Transverse colon (tissue), 4 donors: ENCODE measurements at regions not wholly inside any gene's neighbourhood (a gene's known extent, or its start where the extent isn't known, plus 50 kb on each side); places are given as distances from the start of the nearest gene placed in this dataset.

ENCODE experiments used
- DNase-seq: peaks from one replicate; pipeline ENCODE4 v3.0.0-alpha.2; 2019
- H3K27ac ChIP-seq, 4 donors: fragments of 200-600 bp; sonication (generic); 2 replicates each; pipeline ENCODE4 v1.5.1; 2016 to 2018; ENCODE audit warnings: inconsistent platforms in 4 of 4
- H3K27me3 ChIP-seq: fragments of 200-600 bp; sonication (generic); 2 replicates; pipeline ENCODE4 v1.5.1; 2017; ENCODE audit warnings: inconsistent platforms
- H3K36me3 ChIP-seq, 4 donors: fragments of 200-600 bp; sonication (generic); 2 replicates each; pipeline ENCODE4 v1.5.1; 2017 to 2019; ENCODE audit warnings: inconsistent platforms in 4 of 4
- H3K4me1 ChIP-seq, 4 donors: fragments of 200-600 bp; sonication (generic); 2 replicates each; pipeline ENCODE4 v1.5.1; 2017 to 2020; ENCODE audit warnings: inconsistent platforms in 4 of 4
- H3K4me3 ChIP-seq, 4 donors: fragments of 200-600 bp; sonication (generic); 1 replicate in 1 of 4; 2 replicates in 3 of 4; pipeline versions ENCODE4 v1.5.1 to v1.6.1; 2017 to 2019; ENCODE audit warnings: inconsistent platforms in 4 of 4
- H3K9me3 ChIP-seq, 2 donors: fragments of 200-600 bp; sonication (generic); 2 replicates each; pipeline ENCODE4 v1.5.1; 2017 to 2019; ENCODE audit warnings: inconsistent platforms in 2 of 2
- EP300 ChIP-seq: sonication (generic); formaldehyde crosslinking; IDR thresholded peaks from one replicate; pipeline ENCODE4 v1.6.1; 2017; ENCODE audit warnings: antibody characterized with exemption, low read depth
- POLR2A ChIP-seq: fragments of 450-650 bp; IDR thresholded peaks from one replicate; pipeline ENCODE4 v1.6.1; 2016; ENCODE audit warnings: antibody characterized with exemption, mild to moderate bottlenecking, moderate library complexity
- POLR2AphosphoS5 ChIP-seq, 3 donors: sonication (generic); formaldehyde crosslinking; IDR thresholded peaks; one replicate each; pipeline ENCODE4 v1.6.1; 2016; ENCODE audit warnings: antibody characterized with exemption in 3 of 3
- WGBS, 2 donors: methylation state at CpG; one replicate each; pipeline ENCODE4 v1.1.5; 2018; ENCODE audit warnings: low coverage in 1 of 2; 5-methylcytosine and 5-hydroxymethylcytosine counted together
- in situ Hi-C, 4 donors: fragments of 200-750 bp; cut with MboI; loops; one replicate each; pipeline versions ENCODE4 v1.15.0 to v1.15.1; 2017; ENCODE audit warnings: low sequenced_read_pairs in 3 of 4, low pct_ligation_motif_present in 1 of 4, low pct_unique_long_range_greater_than_20kb in 1 of 4
- intact Hi-C: fragments of 100-400 bp; cut with DNase I; formaldehyde crosslinking; loops from one replicate; pipeline ENCODE4 v1.15.1; 2023; ENCODE audit warnings: low total_unique reads
- TF ChIP-seq, protein P1 (sequence below), 5 experiments: fragments of 200-600 bp in 3 of 5; fragments of 450-650 bp in 2 of 5; sonication (generic) in 3 of 5; IDR thresholded peaks; 1 replicate in 2 of 5; 2 replicates in 3 of 5; pipeline ENCODE4 v1.5.1; 2016 to 2017; ENCODE audit warnings: antibody characterized with exemption in 5 of 5, inconsistent platforms in 3 of 5, mild to moderate bottlenecking in 2 of 5, moderate library complexity in 1 of 5

DNA sequence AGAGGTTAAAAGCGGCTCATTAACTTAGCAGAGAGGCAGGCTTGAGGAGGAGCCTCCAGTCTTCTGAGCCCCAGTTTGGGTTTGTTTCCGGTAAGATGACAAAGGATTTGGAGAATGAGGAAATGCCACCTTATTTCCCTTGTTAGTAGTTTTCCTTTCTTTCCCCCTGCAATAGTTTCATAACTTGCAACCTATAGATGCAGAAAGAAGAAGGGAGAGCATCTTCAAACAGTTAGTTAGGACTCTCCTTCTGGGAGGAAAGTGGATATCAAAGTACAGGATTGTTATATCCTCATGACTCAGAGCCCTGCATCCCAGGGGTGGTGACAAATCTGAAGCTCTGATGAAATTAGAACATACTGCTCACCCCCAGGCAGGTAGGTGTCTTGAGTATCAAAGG is 180.7 kb upstream of the SLC38A2 start:
- no peak overlapping the region for H3K4me3 ChIP-seq
- in situ Hi-C loops (no loop called here), intact Hi-C loops (no loop called here)
- no peaks in the 10 kb centered on the region for H3K36me3 ChIP-seq
- H3K27me3 ChIP-seq: no peaks in the 10 kb centered on the region
- TF ChIP-seq EP300 (no peak), POLR2AphosphoS5 (IDR thresholded peaks at IDR 0.05) (no peak), POLR2A (no peak)
- TF ChIP-seq, protein P1, sequence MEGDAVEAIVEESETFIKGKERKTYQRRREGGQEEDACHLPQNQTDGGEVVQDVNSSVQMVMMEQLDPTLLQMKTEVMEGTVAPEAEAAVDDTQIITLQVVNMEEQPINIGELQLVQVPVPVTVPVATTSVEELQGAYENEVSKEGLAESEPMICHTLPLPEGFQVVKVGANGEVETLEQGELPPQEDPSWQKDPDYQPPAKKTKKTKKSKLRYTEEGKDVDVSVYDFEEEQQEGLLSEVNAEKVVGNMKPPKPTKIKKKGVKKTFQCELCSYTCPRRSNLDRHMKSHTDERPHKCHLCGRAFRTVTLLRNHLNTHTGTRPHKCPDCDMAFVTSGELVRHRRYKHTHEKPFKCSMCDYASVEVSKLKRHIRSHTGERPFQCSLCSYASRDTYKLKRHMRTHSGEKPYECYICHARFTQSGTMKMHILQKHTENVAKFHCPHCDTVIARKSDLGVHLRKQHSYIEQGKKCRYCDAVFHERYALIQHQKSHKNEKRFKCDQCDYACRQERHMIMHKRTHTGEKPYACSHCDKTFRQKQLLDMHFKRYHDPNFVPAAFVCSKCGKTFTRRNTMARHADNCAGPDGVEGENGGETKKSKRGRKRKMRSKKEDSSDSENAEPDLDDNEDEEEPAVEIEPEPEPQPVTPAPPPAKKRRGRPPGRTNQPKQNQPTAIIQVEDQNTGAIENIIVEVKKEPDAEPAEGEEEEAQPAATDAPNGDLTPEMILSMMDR (IDR thresholded peaks at IDR 0.05): no peak
- 98% methylated on average over 2 of the region's 2 CpGs; no CpG with 5 or more reads in 1 of the 2 donors for WGBS, 2 donors
- no peaks in the 10 kb centered on the region for H3K9me3 ChIP-seq
- peaks cover 0 to 11% (median 0%) of the 10 kb centered on the region in 4 donors for H3K4me1 ChIP-seq
- no peak overlapping the region for H3K27ac ChIP-seq
- no peak for DNase-seq

DNA sequence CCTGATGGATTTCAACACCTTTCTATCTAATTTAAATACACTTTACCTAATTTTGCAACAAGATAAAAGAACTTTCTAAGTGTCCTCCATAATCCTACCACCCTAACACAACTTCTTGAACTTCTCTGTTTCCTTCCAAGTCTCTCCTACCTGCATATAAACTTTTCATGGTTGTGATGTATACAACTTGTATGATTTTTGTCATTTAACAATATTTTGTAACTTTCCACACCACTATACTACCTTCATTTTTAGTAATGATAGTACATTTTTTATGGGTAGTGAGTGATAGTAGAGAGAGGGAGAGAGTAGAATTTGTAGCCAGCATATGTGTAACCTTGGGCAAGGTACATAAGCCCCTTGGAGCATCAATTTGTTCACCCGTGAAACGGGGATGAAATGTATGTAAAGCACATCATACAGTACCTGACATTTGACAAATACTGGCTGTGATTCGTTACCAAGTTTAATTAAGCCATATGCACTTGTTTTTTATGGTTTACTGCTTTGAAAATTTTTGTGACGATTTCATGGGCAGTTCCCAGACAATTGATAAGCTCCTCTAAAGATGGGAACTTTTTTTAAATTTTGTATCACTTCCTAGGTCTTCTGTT is 177.8 kb upstream of the SLC38A2 start:
- DNase-seq: no peak
- Histone ChIP-seq H3K27ac (no peak overlapping the region), H3K36me3 (no peaks in the 10 kb centered on the region), H3K4me3 (no peak overlapping the region), H3K4me1 (peaks cover 0 to 2% (median 0%) of the 10 kb centered on the region in 4 donors), H3K9me3 (no peaks in the 10 kb centered on the region), H3K27me3 (no peaks in the 10 kb centered on the region)
- no peak for TF ChIP-seq EP300
- WGBS, 2 donors: 95 to 96% methylated on average over 4 of the region's 4 CpGs
- in situ Hi-C loops (no loop called here), intact Hi-C loops (no loop called here)

- H3K4me3 ChIP-seq: no peak overlapping the region
- intact Hi-C loops: no loop called here
- no peaks in the 10 kb centered on the region for H3K4me1 ChIP-seq
- TF ChIP-seq, protein P1 (IDR thresholded peaks at IDR 0.05): no peak
- TF ChIP-seq POLR2AphosphoS5 (IDR thresholded peaks at IDR 0.05) (no peak), POLR2A (no peak), EP300 (no peak)
- H3K9me3 ChIP-seq: no peaks in the 10 kb centered on the region
- H3K27ac ChIP-seq: no peak overlapping the region
- WGBS, 2 donors: 63 to 77% methylated on average over 5 to 7 of the region's 7 CpGs
- no peaks in the 10 kb centered on the region for H3K27me3 ChIP-seq
- H3K36me3 ChIP-seq: no peaks in the 10 kb centered on the region
- in situ Hi-C loops: no loop called here
- no peak for DNase-seq
These were observed 177.1 kb upstream of the SLC38A2 start for GRCh38 chr12:46549527-46550265.

DNA sequence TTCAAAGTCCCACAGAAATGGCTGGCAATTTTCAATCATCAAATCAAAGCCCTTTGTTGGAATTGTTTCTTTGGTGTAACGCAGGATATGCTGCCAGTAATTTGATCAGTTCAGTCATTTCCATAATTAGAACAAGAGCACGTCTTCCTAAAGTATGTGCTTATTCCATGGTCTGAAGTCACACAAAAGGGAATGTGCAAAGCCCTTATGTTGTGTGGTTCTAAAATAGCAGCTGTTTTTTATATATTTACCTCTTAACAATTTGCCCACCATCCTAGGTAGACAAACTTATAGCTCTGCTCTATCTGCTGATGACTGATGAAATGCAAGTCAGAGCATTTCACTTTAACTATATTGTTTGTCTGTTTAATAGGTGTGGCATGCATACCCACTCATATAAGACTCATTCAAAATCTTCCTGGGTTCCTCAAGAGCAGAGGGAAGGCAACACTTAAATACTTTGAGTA is 176.1 kb upstream of the SLC38A2 start:
- Histone ChIP-seq H3K27me3 (no peaks in the 10 kb centered on the region), H3K36me3 (no peaks in the 10 kb centered on the region), H3K27ac (no peak overlapping the region), H3K4me1 (no peaks in the 10 kb centered on the region), H3K4me3 (no peak overlapping the region), H3K9me3 (no peaks in the 10 kb centered on the region)
- no peak for TF ChIP-seq POLR2A
- TF ChIP-seq, protein P1 (IDR thresholded peaks at IDR 0.05): no peak
- TF ChIP-seq POLR2AphosphoS5 (IDR thresholded peaks at IDR 0.05): no peak
- TF ChIP-seq EP300: no peak
- no peak for DNase-seq
- in situ Hi-C loops: no loop called here
- 66 to 68% methylated on average over 2 of the region's 2 CpGs for WGBS, 2 donors
- intact Hi-C loops: no loop called here
